HG03159 (cell line): ENCODE measurements at regions not wholly inside any gene's neighbourhood (a gene's known extent, or its start where the extent isn't known, plus 50 kb on each side); places are given as distances from the start of the nearest gene placed in this dataset.
"Not testable (repeated sequence)": the region's sequence is repeated elsewhere in the genome, so short reads cannot be mapped to it uniquely, and the experiment has no call there.

ENCODE experiments used
- ATAC-seq: cut with Tn5 transposase; IDR thresholded peaks from one replicate; pipeline ENCODE4 v1.9.1; 2021; ENCODE audit warnings: mild to moderate bottlenecking, moderate library complexity; ENCODE audit not compliant: unreplicated experiment

GRCh38 chr22:48309115-48309705 is 1518.5 kb downstream of the BRD1 start:
- ATAC-seq: no peak

- ATAC-seq: no peak
These were observed 1519.7 kb downstream of the BRD1 start for GRCh38 chr22:48307931-48308330.

GRCh38 chr22:48306785-48307510 is 1520.7 kb downstream of the BRD1 start:
- no peak for ATAC-seq

GRCh38 chr22:48306284-48306683 is 1521.4 kb downstream of the BRD1 start:
- no peak for ATAC-seq

- no peak for ATAC-seq
These were observed 1521.9 kb downstream of the BRD1 start for GRCh38 chr22:48305726-48306235.

- ATAC-seq: no peak
These were observed 1524.3 kb downstream of the BRD1 start for GRCh38 chr22:48303369-48303725.

- ATAC-seq: no peak
These were observed 1524.9 kb downstream of the BRD1 start for GRCh38 chr22:48302657-48303368.

- ATAC-seq: no peak
These were observed 1525.8 kb downstream of the BRD1 start for GRCh38 chr22:48301908-48302307.

- no peak for ATAC-seq
These were observed 1526.3 kb downstream of the BRD1 start for GRCh38 chr22:48301421-48301820.

- no peak for ATAC-seq
These were observed 1526.8 kb downstream of the BRD1 start for GRCh38 chr22:48300877-48301276.

- no peak for ATAC-seq
These were observed 1527.9 kb downstream of the BRD1 start for GRCh38 chr22:48299801-48300200.

- no peak for ATAC-seq
These were observed 1528.5 kb downstream of the BRD1 start for GRCh38 chr22:48299124-48299523.

GRCh38 chr22:48297296-48297695 is 1530.4 kb downstream of the BRD1 start:
- ATAC-seq: no peak

GRCh38 chr22:48289954-48290353 is 1527.5 kb downstream of the TBC1D22A start:
- not testable (repeated sequence) for ATAC-seq

- no peak for ATAC-seq
These were observed 1526.0 kb downstream of the TBC1D22A start for GRCh38 chr22:48288376-48288940.

- ATAC-seq: no peak
These were observed 1524.6 kb downstream of the TBC1D22A start for GRCh38 chr22:48287031-48287430.

GRCh38 chr22:48284671-48285070 is 1522.2 kb downstream of the TBC1D22A start:
- no peak for ATAC-seq

GRCh38 chr22:48282804-48283203 is 1520.4 kb downstream of the TBC1D22A start:
- ATAC-seq: no peak

GRCh38 chr22:48279461-48279756 is 1517.0 kb downstream of the TBC1D22A start:
- no peak for ATAC-seq

GRCh38 chr22:48278620-48279460 is 1516.4 kb downstream of the TBC1D22A start:
- no peak for ATAC-seq
